B cell (primary cell): ENCODE measurements at regions not wholly inside any gene's neighbourhood (a gene's known extent, or its start where the extent isn't known, plus 50 kb on each side); places are given as distances from the start of the nearest gene placed in this dataset.

Experiments
- ATAC-seq: fragments of 200-7000 bp; cut with Tn5 transposase; one replicate; pipeline ENCODE4 v1.10.0; 2021; ENCODE audit warnings: low read depth, mild to moderate bottlenecking, moderate number of reproducible peaks, moderate library complexity
- CTCF ChIA-PET: fragments of 350-600 bp; sonication (Branson Sonifier 250); formaldehyde crosslinking; loops from one replicate; lab custom pipeline; 2021; ENCODE audit warnings: antibody characterized with exemption, inconsistent platforms; lab: Charles Lee
- POLR2A ChIA-PET: fragments of 350-600 bp; sonication (Branson Sonifier 250); formaldehyde crosslinking; loops from one replicate; lab custom pipeline; 2021; ENCODE audit warnings: antibody characterized with exemption; lab: Charles Lee
- DNase-seq: peaks from one replicate; pipeline ENCODE4 v3.0.0; 2013
- H2AFZ ChIP-seq: 2 replicates; pipeline ENCODE4 v1.6.1; 2012; ENCODE audit warnings: mild to moderate bottlenecking, low read depth, low read length; ENCODE audit not compliant: insufficient read depth, poor library complexity, severe bottlenecking
- H3K27ac ChIP-seq, 2 donors: 1 replicate in 1 of 2; 2 replicates in 1 of 2; pipeline ENCODE4 v1.5.1; 2012 to 2013; ENCODE audit warnings: low read length in 2 of 2, mild to moderate bottlenecking in 2 of 2, moderate library complexity in 1 of 2
- H3K27me3 ChIP-seq, 4 experiments: fragments of 200-600 bp in 1 of 4; sonication (generic) in 1 of 4; replicated peaks in 1 of 4; 1 replicate in 2 of 4; 2 replicates in 2 of 4; pipeline versions ENCODE4 v1.6.1 to v1.7.0; 2013 to 2016; ENCODE audit warnings: low read length in 3 of 4, mild to moderate bottlenecking in 2 of 4, mixed read lengths in 1 of 4, moderate library complexity in 1 of 4; ENCODE audit not compliant: insufficient read depth in 4 of 4, control insufficient read depth in 3 of 4; ENCODE audit errors: control extremely low read depth in 1 of 4
- H3K36me3 ChIP-seq, 2 experiments: replicated peaks in 1 of 2; 1 replicate in 1 of 2; 2 replicates in 1 of 2; pipeline versions ENCODE4 v1.6.1 to v1.7.1; 2013; ENCODE audit warnings: low read length in 1 of 2; ENCODE audit not compliant: insufficient read depth in 2 of 2, control insufficient read depth in 1 of 2; ENCODE audit errors: control extremely low read depth in 1 of 2, extremely low read depth in 1 of 2
- H3K4me1 ChIP-seq, 2 donors: fragments of 200-600 bp in 1 of 2; sonication (generic) in 1 of 2; 1 replicate in 1 of 2; 2 replicates in 1 of 2; pipeline versions ENCODE4 v1.5.1 to v1.6.1; 2013 to 2017; ENCODE audit warnings: low read length in 2 of 2; ENCODE audit not compliant: control insufficient read depth in 2 of 2, insufficient read depth in 2 of 2
- H3K4me2 ChIP-seq: replicated peaks from 2 replicates; pipeline ENCODE3; 2012; ENCODE audit warnings: mild to moderate bottlenecking, low read depth, low read length; ENCODE audit not compliant: poor library complexity, severe bottlenecking
- H3K4me3 ChIP-seq, 5 experiments: fragments of 200-600 bp in 1 of 5; sonication (generic) in 1 of 5; 1 replicate in 3 of 5; 2 replicates in 2 of 5; pipeline versions ENCODE4 v1.5.1 to v1.7.0; 2011 to 2016; ENCODE audit warnings: low read length in 4 of 5, mild to moderate bottlenecking in 4 of 5, low read depth in 2 of 5, control low read depth in 1 of 5, moderate library complexity in 1 of 5; ENCODE audit not compliant: insufficient read depth in 1 of 5; ENCODE audit errors: control extremely low read depth in 1 of 5, extremely low read depth in 1 of 5
- H3K79me2 ChIP-seq: fragments of 200-600 bp; sonication (generic); one replicate; pipeline ENCODE4 v1.6.0; 2016; ENCODE audit warnings: low read length; ENCODE audit not compliant: control insufficient read depth, insufficient read depth
- H3K9ac ChIP-seq: fragments of 200-600 bp; sonication (generic); 2 replicates; pipeline ENCODE4 v1.6.1; 2017; ENCODE audit warnings: mild to moderate bottlenecking, low read length, moderate library complexity
- H3K9me3 ChIP-seq, 3 donors: one replicate each; pipeline versions ENCODE4 v1.6.1 to v1.7.1; 2013; ENCODE audit warnings: low read length in 2 of 3; ENCODE audit not compliant: control insufficient read depth in 2 of 3, insufficient read depth in 1 of 3; ENCODE audit errors: control extremely low read depth in 1 of 3
- H4K20me1 ChIP-seq: 2 replicates; pipeline ENCODE4 v1.6.0; 2012; ENCODE audit warnings: mild to moderate bottlenecking, low read length; ENCODE audit not compliant: insufficient read depth, control insufficient read depth, poor library complexity, severe bottlenecking
- H3K27ac Mint-ChIP-seq: one replicate; pipeline ENCODE4 v1.8.0; 2021; ENCODE audit warnings: mixed read lengths
- H3K27me3 Mint-ChIP-seq: one replicate; pipeline ENCODE4 v1.8.0; 2021; ENCODE audit warnings: mixed read lengths
- H3K4me1 Mint-ChIP-seq: one replicate; pipeline ENCODE4 v1.8.0; 2021; ENCODE audit warnings: mixed read lengths
- H3K4me3 Mint-ChIP-seq: one replicate; pipeline ENCODE4 v1.8.0; 2021; ENCODE audit warnings: mixed read lengths
- H3K9me3 Mint-ChIP-seq: one replicate; pipeline ENCODE4 v1.8.0; 2022; ENCODE audit warnings: mixed read lengths; ENCODE audit not compliant: insufficient read depth
- EZH2 ChIP-seq: IDR thresholded peaks from 2 replicates; pipeline ENCODE4 v1.6.1; 2012; ENCODE audit warnings: borderline replicate concordance, low read depth, mild to moderate bottlenecking, moderate library complexity, low read length; ENCODE audit not compliant: insufficient read depth, poor library complexity, severe bottlenecking
- WGBS: methylation state at CpG from one replicate; pipeline ENCODE4 v1.1.5; 2013; ENCODE audit warnings: missing lambda C conversion rate; ENCODE audit not compliant: insufficient coverage; 5-methylcytosine and 5-hydroxymethylcytosine counted together
- intact Hi-C: fragments of 100-400 bp; cut with micrococcal nuclease; formaldehyde crosslinking; loops from one replicate; pipeline ENCODE4 v1.10.0; 2022
- TF ChIP-seq, protein P1 (sequence below): fragments of 200-600 bp; IDR thresholded peaks from one replicate; pipeline ENCODE4 v1.8.0; 2022; ENCODE audit warnings: antibody characterized with exemption, mild to moderate bottlenecking

DNA sequence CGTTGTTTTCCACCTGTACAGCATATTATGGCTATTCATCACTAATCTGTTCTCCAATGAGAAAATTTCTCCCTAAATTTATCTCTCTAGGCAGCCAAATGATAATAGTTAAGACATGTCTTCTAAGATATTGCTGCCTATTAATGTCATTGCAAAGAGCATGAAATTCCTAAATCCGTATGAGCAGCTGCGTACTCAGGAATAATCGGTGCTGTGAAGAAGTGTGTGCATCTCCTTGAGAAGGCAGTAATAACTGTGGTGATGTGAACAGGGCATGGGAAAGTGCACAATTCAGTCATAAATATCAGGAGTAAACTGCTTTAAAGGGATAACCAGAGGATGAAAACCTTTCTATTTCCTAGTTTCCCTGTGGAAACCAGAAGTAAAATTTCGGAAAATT, 112.2 kb downstream of the SLITRK5 start:
- no peaks in the 10 kb centered on the region for H3K27me3 Mint-ChIP-seq
- no peaks in the 10 kb centered on the region for H4K20me1 ChIP-seq
- H3K4me1 Mint-ChIP-seq: no peaks in the 10 kb centered on the region
- no peaks in the 10 kb centered on the region for H3K36me3 ChIP-seq
- H3K9me3 Mint-ChIP-seq: peaks cover 2% of the 10 kb centered on the region
- no peak overlapping the region for H3K4me3 ChIP-seq
- ChIA-PET CTCF (no interaction called here), POLR2A (no interaction called here)
- no peak for TF ChIP-seq EZH2
- TF ChIP-seq, protein P1, sequence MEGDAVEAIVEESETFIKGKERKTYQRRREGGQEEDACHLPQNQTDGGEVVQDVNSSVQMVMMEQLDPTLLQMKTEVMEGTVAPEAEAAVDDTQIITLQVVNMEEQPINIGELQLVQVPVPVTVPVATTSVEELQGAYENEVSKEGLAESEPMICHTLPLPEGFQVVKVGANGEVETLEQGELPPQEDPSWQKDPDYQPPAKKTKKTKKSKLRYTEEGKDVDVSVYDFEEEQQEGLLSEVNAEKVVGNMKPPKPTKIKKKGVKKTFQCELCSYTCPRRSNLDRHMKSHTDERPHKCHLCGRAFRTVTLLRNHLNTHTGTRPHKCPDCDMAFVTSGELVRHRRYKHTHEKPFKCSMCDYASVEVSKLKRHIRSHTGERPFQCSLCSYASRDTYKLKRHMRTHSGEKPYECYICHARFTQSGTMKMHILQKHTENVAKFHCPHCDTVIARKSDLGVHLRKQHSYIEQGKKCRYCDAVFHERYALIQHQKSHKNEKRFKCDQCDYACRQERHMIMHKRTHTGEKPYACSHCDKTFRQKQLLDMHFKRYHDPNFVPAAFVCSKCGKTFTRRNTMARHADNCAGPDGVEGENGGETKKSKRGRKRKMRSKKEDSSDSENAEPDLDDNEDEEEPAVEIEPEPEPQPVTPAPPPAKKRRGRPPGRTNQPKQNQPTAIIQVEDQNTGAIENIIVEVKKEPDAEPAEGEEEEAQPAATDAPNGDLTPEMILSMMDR: no peak
- H3K27ac ChIP-seq: no peak overlapping the region
- no peaks in the 10 kb centered on the region for H3K27me3 ChIP-seq
- H3K4me2 ChIP-seq: no peak overlapping the region
- H3K9me3 ChIP-seq: no peaks in the 10 kb centered on the region
- H3K27ac Mint-ChIP-seq: no peak overlapping the region
- ATAC-seq: no peak
- H3K4me1 ChIP-seq: no peaks in the 10 kb centered on the region
- no peak overlapping the region for H3K4me3 Mint-ChIP-seq
- H3K79me2 ChIP-seq: no peaks in the 10 kb centered on the region
- H3K9ac ChIP-seq: no peak overlapping the region
- no peak overlapping the region for H2AFZ ChIP-seq
- WGBS: 100% methylated on average over 3 of the region's 5 CpGs
- DNase-seq: no peak
- intact Hi-C loops: no loop called here

DNA sequence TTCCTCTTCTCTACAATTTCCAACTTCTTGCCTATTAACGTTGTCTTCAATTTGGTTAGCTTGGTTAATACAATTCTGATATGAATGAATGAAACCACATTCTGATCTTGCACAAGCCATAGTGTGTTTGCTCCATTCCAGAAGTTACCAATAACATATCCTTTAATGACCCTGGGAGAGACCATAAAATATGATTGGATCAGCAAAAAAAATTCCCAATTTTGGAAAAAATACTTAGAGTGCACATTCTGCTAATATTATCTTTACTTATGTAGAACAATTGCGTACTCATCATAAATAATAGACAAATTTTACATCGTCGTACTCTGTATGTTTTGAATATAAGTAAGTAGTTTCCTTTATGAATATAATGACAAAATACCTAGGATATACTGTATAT, 117.2 kb downstream of the SLITRK5 start:
- no peaks in the 10 kb centered on the region for H3K36me3 ChIP-seq
- WGBS: no CpG with 5 or more reads among the region's 4 CpGs
- no peak overlapping the region for H3K27ac ChIP-seq
- H3K27ac Mint-ChIP-seq: no peak overlapping the region
- TF ChIP-seq, protein P1: no peak
- no peak for TF ChIP-seq EZH2
- no peaks in the 10 kb centered on the region for H3K79me2 ChIP-seq
- no peak overlapping the region for H3K4me2 ChIP-seq
- no peaks in the 10 kb centered on the region for H4K20me1 ChIP-seq
- peaks cover 5% of the 10 kb centered on the region for H3K9me3 Mint-ChIP-seq
- H2AFZ ChIP-seq: no peak overlapping the region
- no peaks in the 10 kb centered on the region for H3K27me3 ChIP-seq
- no peaks in the 10 kb centered on the region for H3K27me3 Mint-ChIP-seq
- intact Hi-C loops: no loop called here
- CTCF ChIA-PET: no interaction called here
- no peaks in the 10 kb centered on the region for H3K4me1 ChIP-seq
- no peak overlapping the region for H3K4me3 ChIP-seq
- no peak overlapping the region for H3K9ac ChIP-seq
- H3K4me3 Mint-ChIP-seq: no peak overlapping the region
- POLR2A ChIA-PET: no interaction called here
- no peak for ATAC-seq
- no peaks in the 10 kb centered on the region for H3K4me1 Mint-ChIP-seq
- DNase-seq: no peak
- H3K9me3 ChIP-seq: no peaks in the 10 kb centered on the region
